Parathyroid adenoma (tissue), 2 donors: ENCODE measurements at regions not wholly inside any gene's neighbourhood (a gene's known extent, or its start where the extent isn't known, plus 50 kb on each side); places are given as distances from the start of the nearest gene placed in this dataset.
"Not testable (repeated sequence)": the region's sequence is repeated elsewhere in the genome, so short reads cannot be mapped to it uniquely, and the experiment has no call there.

Source experiments
- H2AFZ ChIP-seq: fragments of 300-600 bp; sonication (generic); one replicate; pipeline ENCODE4 v1.7.0; 2017; ENCODE audit warnings: antibody characterized with exemption, mild to moderate bottlenecking
- H3K27ac ChIP-seq: fragments of 300-600 bp; sonication (generic); one replicate; pipeline ENCODE4 v1.7.0; 2017
- H3K27me3 ChIP-seq: fragments of 300-600 bp; sonication (generic); one replicate; pipeline ENCODE4 v1.7.0; 2017; ENCODE audit warnings: low read length; ENCODE audit not compliant: control insufficient read depth, insufficient read depth
- H3K36me3 ChIP-seq: fragments of 300-600 bp; sonication (generic); one replicate; pipeline ENCODE4 v1.7.0; 2017; ENCODE audit warnings: low read length; ENCODE audit not compliant: control insufficient read depth, insufficient read depth
- H3K4me1 ChIP-seq: fragments of 300-600 bp; sonication (generic); one replicate; pipeline ENCODE4 v1.7.0; 2017; ENCODE audit warnings: control low read depth
- H3K4me2 ChIP-seq: fragments of 300-600 bp; sonication (generic); one replicate; pipeline ENCODE4 v1.7.0; 2017; ENCODE audit warnings: low read length
- H3K4me3 ChIP-seq: fragments of 300-600 bp; sonication (generic); one replicate; pipeline ENCODE4 v1.7.0; 2017; ENCODE audit warnings: low read depth, low read length
- H3K79me2 ChIP-seq: fragments of 300-600 bp; sonication (generic); one replicate; pipeline ENCODE4 v1.7.0; 2017; ENCODE audit warnings: control low read depth
- H3K9ac ChIP-seq: fragments of 300-600 bp; sonication (generic); one replicate; pipeline ENCODE4 v1.7.0; 2017; ENCODE audit warnings: mild to moderate bottlenecking
- H3K9me3 ChIP-seq: fragments of 300-600 bp; sonication (generic); one replicate; pipeline ENCODE4 v1.7.0; 2017; ENCODE audit warnings: low read length; ENCODE audit not compliant: control insufficient read depth
- CTCF ChIP-seq: fragments of 300-600 bp; sonication (generic); IDR thresholded peaks from one replicate; pipeline ENCODE4 v1.7.0; 2017; ENCODE audit warnings: antibody characterized with exemption, mild to moderate bottlenecking
- donor health status: primary hyperparathyroidism.

DNA sequence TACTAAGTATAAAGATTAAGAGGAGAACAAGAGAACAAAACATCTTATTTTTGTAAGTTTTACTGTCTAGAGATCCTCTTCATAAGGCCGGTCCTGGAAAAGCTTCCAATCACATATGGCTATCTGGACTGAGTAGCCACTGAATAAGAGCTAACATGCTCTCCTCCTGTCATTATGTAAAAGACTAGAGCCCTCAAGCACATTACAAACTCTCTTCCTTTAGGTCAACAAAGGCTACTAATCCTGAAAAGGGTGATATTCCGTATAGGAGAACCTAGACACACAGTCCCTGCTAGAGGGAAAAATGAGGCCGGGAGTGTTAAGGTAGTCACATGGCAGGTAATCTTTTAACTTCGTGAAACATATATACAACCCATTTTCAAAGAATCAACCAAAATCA is 665.6 kb downstream of the EFNA5 start:
- no peaks in the 10 kb centered on the region for H3K4me1 ChIP-seq
- no peaks in the 10 kb centered on the region for H3K36me3 ChIP-seq
- no peak overlapping the region for H3K4me2 ChIP-seq
- no peaks in the 10 kb centered on the region for H3K79me2 ChIP-seq
- no peak overlapping the region for H2AFZ ChIP-seq
- no peaks in the 10 kb centered on the region for H3K9me3 ChIP-seq
- no peak overlapping the region for H3K4me3 ChIP-seq
- no peak overlapping the region for H3K9ac ChIP-seq
- TF ChIP-seq CTCF = no peak
- no peaks in the 10 kb centered on the region for H3K27me3 ChIP-seq
- H3K27ac ChIP-seq = no peak overlapping the region

DNA sequence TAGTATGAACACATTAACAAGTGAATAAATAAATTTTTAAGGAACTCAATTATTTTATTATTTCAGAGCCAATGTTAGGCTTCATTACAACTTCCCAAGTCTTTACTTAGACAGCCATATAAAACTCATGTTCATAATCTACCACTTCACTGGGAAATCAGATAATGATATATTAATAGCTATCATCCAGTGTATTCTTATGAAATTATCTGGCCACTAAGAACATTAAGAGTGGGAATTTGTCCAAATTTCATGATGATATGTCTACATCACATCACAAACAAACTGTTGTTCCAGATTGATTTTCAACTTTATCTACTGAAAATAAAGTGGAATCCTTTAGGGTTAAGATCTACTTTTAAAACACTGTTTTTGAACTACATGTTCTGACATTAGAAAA is 668.6 kb downstream of the EFNA5 start:
- Histone ChIP-seq H3K27ac (no peak overlapping the region), H3K79me2 (no peaks in the 10 kb centered on the region), H3K36me3 (no peaks in the 10 kb centered on the region), H3K9ac (no peak overlapping the region), H3K27me3 (no peaks in the 10 kb centered on the region), H3K9me3 (no peaks in the 10 kb centered on the region), H3K4me2 (no peak overlapping the region), H3K4me1 (no peaks in the 10 kb centered on the region), H3K4me3 (no peak overlapping the region), H2AFZ (no peak overlapping the region)
- TF ChIP-seq CTCF = no peak

DNA sequence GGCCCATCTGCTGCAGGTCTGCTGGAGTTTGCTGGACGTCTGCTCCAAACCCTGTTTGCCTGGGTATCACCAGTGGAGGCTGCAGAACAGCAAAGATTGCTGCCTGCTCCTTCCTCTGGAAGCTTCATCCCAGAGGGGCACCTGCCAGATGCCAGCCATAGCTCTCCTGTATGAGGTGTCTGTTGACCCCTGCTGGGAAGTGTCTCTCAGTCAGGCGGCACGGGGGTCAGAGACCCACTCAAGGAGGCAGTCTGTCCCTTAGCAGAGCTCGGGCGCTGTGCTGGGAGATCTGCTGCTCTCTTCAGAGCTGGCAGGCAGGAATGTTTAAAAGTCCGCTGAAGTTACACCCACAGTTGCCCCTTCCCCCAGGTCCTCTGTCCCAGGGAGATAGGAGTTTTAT is 671.2 kb downstream of the EFNA5 start:
- H3K9me3 ChIP-seq, H2AFZ ChIP-seq, H3K27ac ChIP-seq, H3K4me3 ChIP-seq, H3K36me3 ChIP-seq, H3K4me1 ChIP-seq, H3K4me2 ChIP-seq, H3K9ac ChIP-seq, H3K79me2 ChIP-seq, H3K27me3 ChIP-seq: not testable (repeated sequence)

GRCh38 chr5:106986006-106986405 is 684.7 kb downstream of the EFNA5 start:
- no peaks in the 10 kb centered on the region for H3K79me2 ChIP-seq
- H3K36me3 ChIP-seq = no peaks in the 10 kb centered on the region
- no peak for TF ChIP-seq CTCF
- no peak overlapping the region for H2AFZ ChIP-seq
- no peak overlapping the region for H3K9ac ChIP-seq
- H3K27me3 ChIP-seq = no peaks in the 10 kb centered on the region
- H3K4me3 ChIP-seq = no peak overlapping the region
- no peak overlapping the region for H3K4me2 ChIP-seq
- H3K9me3 ChIP-seq = no peaks in the 10 kb centered on the region
- H3K4me1 ChIP-seq = no peaks in the 10 kb centered on the region
- H3K27ac ChIP-seq = no peak overlapping the region

DNA sequence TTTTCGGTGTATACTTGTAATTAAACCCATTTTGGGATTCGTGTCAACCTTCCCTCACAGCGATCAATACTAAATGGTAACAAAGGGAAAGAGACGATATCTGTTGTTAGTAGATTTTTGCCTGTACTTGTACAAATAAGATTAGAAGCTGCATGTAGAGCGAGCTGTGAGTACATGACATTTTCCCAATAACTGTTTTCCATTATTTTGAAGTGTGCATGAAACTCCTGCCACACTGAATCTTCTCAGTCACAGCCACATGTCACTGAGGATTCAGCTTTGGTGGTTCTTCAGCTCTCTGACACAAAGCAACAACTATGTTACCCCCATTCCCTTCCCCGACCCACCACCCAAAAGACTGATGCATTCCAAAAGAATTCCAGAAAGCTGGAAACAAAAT is 685.6 kb downstream of the EFNA5 start:
- H3K27ac ChIP-seq = no peak overlapping the region

DNA sequence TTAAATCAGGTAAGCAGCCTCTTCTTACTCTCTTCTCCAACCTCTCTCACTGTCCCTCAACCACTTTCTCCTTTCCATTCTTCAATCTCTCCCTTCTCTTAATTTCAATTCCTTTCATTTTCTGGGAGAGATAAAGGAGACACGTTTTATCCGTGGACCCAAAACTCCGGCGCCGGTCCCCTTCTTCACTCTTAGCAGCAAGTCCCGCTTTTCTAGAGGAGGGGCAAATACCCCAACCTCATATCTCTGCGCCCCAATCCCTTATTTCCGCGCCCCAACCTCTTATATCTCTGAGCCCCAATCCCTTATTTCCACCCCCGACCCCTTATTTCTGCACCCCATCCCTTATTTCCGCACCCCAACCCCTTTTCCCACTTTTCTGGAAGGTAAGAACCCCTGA is 691.6 kb downstream of the EFNA5 start:
- H3K79me2 ChIP-seq, H3K36me3 ChIP-seq, H3K27me3 ChIP-seq, H3K4me3 ChIP-seq, H3K27ac ChIP-seq, H3K4me1 ChIP-seq, H3K9ac ChIP-seq, H3K9me3 ChIP-seq, H2AFZ ChIP-seq, H3K4me2 ChIP-seq: not testable (repeated sequence)

More for the DNA sequence above, 685.6 kb downstream of the EFNA5 start:
- Histone ChIP-seq H3K4me3 (no peak overlapping the region), H3K27me3 (no peaks in the 10 kb centered on the region), H3K9me3 (no peaks in the 10 kb centered on the region), H2AFZ (no peak overlapping the region), H3K79me2 (no peaks in the 10 kb centered on the region), H3K4me1 (no peaks in the 10 kb centered on the region), H3K9ac (no peak overlapping the region), H3K4me2 (no peak overlapping the region), H3K36me3 (no peaks in the 10 kb centered on the region)
- no peak for TF ChIP-seq CTCF

DNA sequence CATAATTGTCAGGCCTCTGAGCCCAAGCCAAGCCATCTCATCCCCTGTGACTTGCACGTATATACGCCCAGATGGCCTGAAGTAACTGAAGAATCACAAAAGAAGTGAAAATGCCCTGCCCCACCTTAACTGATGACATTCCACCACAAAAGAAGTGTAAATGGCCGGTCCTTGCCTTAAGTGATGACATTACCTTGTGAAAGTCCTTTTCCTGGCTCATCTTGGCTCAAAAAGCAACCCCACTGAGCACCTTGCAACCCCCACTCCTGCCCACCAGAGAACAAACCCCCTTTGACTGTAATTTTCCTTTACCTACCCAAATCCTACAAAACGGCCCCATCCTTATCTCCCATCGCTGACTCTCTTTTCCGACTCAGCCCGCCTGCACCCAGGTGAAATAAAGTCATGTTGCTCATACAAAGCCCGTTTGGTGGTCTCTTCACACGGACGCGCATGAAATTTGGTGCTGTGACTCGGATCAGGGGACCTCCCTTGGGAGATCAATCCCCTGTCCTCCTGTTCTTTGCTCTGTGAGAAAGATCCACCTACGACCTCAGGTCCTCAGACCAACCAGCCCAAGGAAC is 692.1 kb downstream of the EFNA5 start:
- not testable (repeated sequence) for H3K4me3 ChIP-seq, H3K4me1 ChIP-seq, H3K79me2 ChIP-seq, H3K4me2 ChIP-seq, H3K9me3 ChIP-seq, H2AFZ ChIP-seq, H3K9ac ChIP-seq, H3K27me3 ChIP-seq, H3K36me3 ChIP-seq, H3K27ac ChIP-seq
